ENCODE measurements at regions not wholly inside any gene's neighbourhood (a gene's known extent, or its start where the extent isn't known, plus 50 kb on each side); places are given as distances from the start of the nearest gene placed in this dataset.

DNA sequence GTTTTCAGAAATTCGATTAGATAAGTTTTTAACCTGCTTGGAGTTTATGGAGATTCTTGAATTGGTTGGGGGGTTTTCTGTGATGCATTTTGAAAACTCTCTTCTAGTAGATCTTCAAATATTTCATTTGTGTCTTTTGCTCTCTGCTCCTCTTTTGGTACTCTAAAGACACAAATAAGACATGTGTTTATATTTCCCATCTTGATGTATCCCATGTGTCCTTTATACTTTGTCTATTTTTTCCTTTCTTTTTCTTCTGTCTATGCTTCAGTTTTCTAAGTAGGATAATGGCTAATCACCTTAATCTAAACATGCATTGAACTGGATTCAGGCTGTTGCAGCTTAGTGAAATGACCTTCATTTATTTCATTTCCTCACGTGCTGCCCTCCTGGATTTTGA is 63.8 kb upstream of the C1orf87 start:
- no peak for TF ChIP-seq POLR2A (IDR thresholded peaks at IDR 0.05; ENCODE audit: control extremely low read depth in 1 of 2, low read depth in 2 of 2, low read length in 2 of 2)
- no peak for TF ChIP-seq ZNF274 (IDR thresholded peaks at IDR 0.05; ENCODE audit: borderline replicate concordance, extremely low read depth, low read length)
- no peak for TF ChIP-seq EGR1 (IDR thresholded peaks at IDR 0.05; ENCODE audit: borderline replicate concordance, low read depth, low read length)
